ENCODE measurements at regions not wholly inside any gene's neighbourhood (a gene's known extent, or its start where the extent isn't known, plus 50 kb on each side); places are given as distances from the start of the nearest gene placed in this dataset.

- Histone ChIP-seq H3K4me1 (no peaks in the 10 kb centered on the region), H3K9me3 (peaks cover 8% of the 10 kb centered on the region), H3K27me3 (ENCODE audit: low read depth) (no peaks in the 10 kb centered on the region), H3K36me3 (no peaks in the 10 kb centered on the region), H3K4me3 (no peak overlapping the region), H3K27ac (no peak overlapping the region)
- intact Hi-C loops (cut with DNase I): no loop called here
- no peak for ATAC-seq
- no peak for DNase-seq
- TF ChIP-seq CTCF (IDR thresholded peaks at IDR 0.05): no peak
Measured at GRCh38 chr3:4234889-4235288, 68.3 kb upstream of the SETMAR start.

GRCh38 chr3:4235690-4236089, 67.5 kb upstream of the SETMAR start:
- no peaks in the 10 kb centered on the region for H3K36me3 ChIP-seq
- DNase-seq (no peak), ATAC-seq (no peak)
- no peaks in the 10 kb centered on the region for H3K4me1 ChIP-seq
- H3K4me3 ChIP-seq: no peak overlapping the region
- H3K9me3 ChIP-seq: peaks cover 8% of the 10 kb centered on the region
- no peak overlapping the region for H3K27ac ChIP-seq
- H3K27me3 ChIP-seq (ENCODE audit: low read depth): no peaks in the 10 kb centered on the region
- intact Hi-C loops (cut with DNase I): no loop called here
- no peak for TF ChIP-seq CTCF (IDR thresholded peaks at IDR 0.05)

GRCh38 chr3:4241595-4242170, 61.5 kb upstream of the SETMAR start:
- no peak for TF ChIP-seq CTCF (IDR thresholded peaks at IDR 0.05)
- intact Hi-C loops (cut with DNase I): no loop called here
- H3K9me3 ChIP-seq: peaks cover 8% of the 10 kb centered on the region
- DNase-seq (no peak), ATAC-seq (no peak)
- no peaks in the 10 kb centered on the region for H3K27me3 ChIP-seq (ENCODE audit: low read depth)
- no peak overlapping the region for H3K4me3 ChIP-seq
- H3K27ac ChIP-seq: no peak overlapping the region
- H3K36me3 ChIP-seq: no peaks in the 10 kb centered on the region
- no peaks in the 10 kb centered on the region for H3K4me1 ChIP-seq

GRCh38 chr3:4245671-4246070, 57.5 kb upstream of the SETMAR start:
- no peaks in the 10 kb centered on the region for H3K36me3 ChIP-seq
- intact Hi-C loops (cut with DNase I): no loop called here
- no peak overlapping the region for H3K4me3 ChIP-seq
- no peaks in the 10 kb centered on the region for H3K9me3 ChIP-seq
- H3K27me3 ChIP-seq (ENCODE audit: low read depth): no peaks in the 10 kb centered on the region
- TF ChIP-seq CTCF (IDR thresholded peaks at IDR 0.05): no peak
- no peaks in the 10 kb centered on the region for H3K4me1 ChIP-seq
- no peak overlapping the region for H3K27ac ChIP-seq
- ATAC-seq (no peak), DNase-seq (no peak)

GRCh38 chr3:4247391-4247790, 55.8 kb upstream of the SETMAR start:
- ATAC-seq: no peak
- no peak overlapping the region for H3K27ac ChIP-seq
- TF ChIP-seq CTCF (IDR thresholded peaks at IDR 0.05): no peak

GRCh38 chr3:4250064-4250463, 53.1 kb upstream of the SETMAR start:
- Histone ChIP-seq H3K36me3 (no peaks in the 10 kb centered on the region), H3K4me1 (no peaks in the 10 kb centered on the region), H3K27ac (no peak overlapping the region), H3K9me3 (no peaks in the 10 kb centered on the region), H3K27me3 (ENCODE audit: low read depth) (no peaks in the 10 kb centered on the region), H3K4me3 (no peak overlapping the region)
- TF ChIP-seq CTCF (IDR thresholded peaks at IDR 0.05): no peak
- DNase-seq (no peak), ATAC-seq (no peak)
- intact Hi-C loops (cut with DNase I): no loop called here

More at GRCh38 chr3:4247391-4247790, 55.8 kb upstream of the SETMAR start:
- Histone ChIP-seq H3K4me1 (no peaks in the 10 kb centered on the region), H3K4me3 (no peak overlapping the region), H3K27me3 (ENCODE audit: low read depth) (no peaks in the 10 kb centered on the region), H3K36me3 (no peaks in the 10 kb centered on the region), H3K9me3 (no peaks in the 10 kb centered on the region)
- intact Hi-C loops (cut with DNase I): no loop called here
- DNase-seq: no peak

All from lower lobe of right lung (tissue), 2 donors.